ENCODE measurements at regions not wholly inside any gene's neighbourhood (a gene's known extent, or its start where the extent isn't known, plus 50 kb on each side); places are given as distances from the start of the nearest gene placed in this dataset.
"Not testable (repeated sequence)": the region's sequence is repeated elsewhere in the genome, so short reads cannot be mapped to it uniquely, and the experiment has no call there.

- Histone ChIP-seq H3K27ac (ENCODE audit: low read length) (no peak overlapping the region), H3K27me3 (ENCODE audit: insufficient read depth, low read length) (no peaks in the 10 kb centered on the region), H3K36me3 (ENCODE audit: insufficient read depth, low read depth, low read length) (no peaks in the 10 kb centered on the region), H3K4me1 (ENCODE audit: insufficient read depth, low read length) (no peaks in the 10 kb centered on the region), H3K4me3 (ENCODE audit: low read length) (no peak overlapping the region), H3K9ac (ENCODE audit: low read depth, low read length) (no peak overlapping the region), H3K9me3 (ENCODE audit: insufficient read depth, low read depth, low read length) (no peaks in the 10 kb centered on the region)
These were observed 221.4 kb upstream of the PITRM1 start for GRCh38 chr10:3393958-3394357.

- Histone ChIP-seq H3K9me3 (ENCODE audit: insufficient read depth, low read depth, low read length) (no peaks in the 10 kb centered on the region), H3K27ac (ENCODE audit: low read length) (no peak overlapping the region), H3K9ac (ENCODE audit: low read depth, low read length) (no peak overlapping the region), H3K27me3 (ENCODE audit: insufficient read depth, low read length) (no peaks in the 10 kb centered on the region), H3K4me3 (ENCODE audit: low read length) (no peak overlapping the region), H3K4me1 (ENCODE audit: insufficient read depth, low read length) (no peaks in the 10 kb centered on the region), H3K36me3 (ENCODE audit: insufficient read depth, low read depth, low read length) (no peaks in the 10 kb centered on the region)
These were observed 219.1 kb upstream of the PITRM1 start for GRCh38 chr10:3391657-3392056.

DNA sequence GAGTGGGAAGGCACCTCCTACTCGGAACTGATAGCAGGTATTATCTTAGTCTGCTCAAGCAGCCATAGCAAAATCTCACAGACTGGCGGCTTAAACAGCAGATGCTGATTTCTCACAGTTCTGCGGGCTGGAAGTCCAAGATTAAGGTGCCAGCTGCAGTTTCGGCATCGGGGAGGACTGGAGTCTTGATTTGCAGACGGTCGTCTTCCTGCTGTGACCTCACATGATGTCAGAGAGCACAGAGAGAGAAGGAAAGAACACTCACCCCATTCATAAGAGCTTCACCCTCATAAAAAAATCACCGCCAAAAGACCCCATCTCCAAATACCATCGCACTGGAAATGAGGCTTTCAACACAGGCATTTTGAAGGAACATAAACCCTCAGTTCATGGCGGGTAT lies 216.5 kb upstream of the PITRM1 start:
- Histone ChIP-seq H3K9me3 (ENCODE audit: insufficient read depth, low read depth, low read length) (peaks cover 9% of the 10 kb centered on the region; the same call in 1 of the 2 replicates), H3K27me3 (ENCODE audit: insufficient read depth, low read length) (no peaks in the 10 kb centered on the region), H3K4me3 (ENCODE audit: low read length) (no peak overlapping the region), H3K4me1 (ENCODE audit: insufficient read depth, low read length) (no peaks in the 10 kb centered on the region), H3K36me3 (ENCODE audit: insufficient read depth, low read depth, low read length) (no peaks in the 10 kb centered on the region), H3K9ac (ENCODE audit: low read depth, low read length) (no peak overlapping the region), H3K27ac (ENCODE audit: low read length) (no peak overlapping the region)

- Histone ChIP-seq H3K9me3 (ENCODE audit: insufficient read depth, low read depth, low read length) (peaks cover 9% of the 10 kb centered on the region; the same call in 1 of the 2 replicates), H3K4me3 (ENCODE audit: low read length) (no peak overlapping the region), H3K9ac (ENCODE audit: low read depth, low read length) (no peak overlapping the region), H3K36me3 (ENCODE audit: insufficient read depth, low read depth, low read length) (no peaks in the 10 kb centered on the region), H3K4me1 (ENCODE audit: insufficient read depth, low read length) (no peaks in the 10 kb centered on the region), H3K27ac (ENCODE audit: low read length) (no peak overlapping the region), H3K27me3 (ENCODE audit: insufficient read depth, low read length) (no peaks in the 10 kb centered on the region)
These were observed 212.9 kb upstream of the PITRM1 start for GRCh38 chr10:3385487-3385886.

GRCh38 chr10:3382092-3382491 lies 209.5 kb upstream of the PITRM1 start:
- Histone ChIP-seq H3K9ac (ENCODE audit: low read depth, low read length) (no peak overlapping the region), H3K4me1 (ENCODE audit: insufficient read depth, low read length) (no peaks in the 10 kb centered on the region), H3K9me3 (ENCODE audit: insufficient read depth, low read depth, low read length) (peaks cover 9% of the 10 kb centered on the region; the same call in 1 of the 2 replicates), H3K4me3 (ENCODE audit: low read length) (no peak overlapping the region), H3K27me3 (ENCODE audit: insufficient read depth, low read length) (no peaks in the 10 kb centered on the region), H3K36me3 (ENCODE audit: insufficient read depth, low read depth, low read length) (no peaks in the 10 kb centered on the region), H3K27ac (ENCODE audit: low read length) (no peak overlapping the region)

DNA sequence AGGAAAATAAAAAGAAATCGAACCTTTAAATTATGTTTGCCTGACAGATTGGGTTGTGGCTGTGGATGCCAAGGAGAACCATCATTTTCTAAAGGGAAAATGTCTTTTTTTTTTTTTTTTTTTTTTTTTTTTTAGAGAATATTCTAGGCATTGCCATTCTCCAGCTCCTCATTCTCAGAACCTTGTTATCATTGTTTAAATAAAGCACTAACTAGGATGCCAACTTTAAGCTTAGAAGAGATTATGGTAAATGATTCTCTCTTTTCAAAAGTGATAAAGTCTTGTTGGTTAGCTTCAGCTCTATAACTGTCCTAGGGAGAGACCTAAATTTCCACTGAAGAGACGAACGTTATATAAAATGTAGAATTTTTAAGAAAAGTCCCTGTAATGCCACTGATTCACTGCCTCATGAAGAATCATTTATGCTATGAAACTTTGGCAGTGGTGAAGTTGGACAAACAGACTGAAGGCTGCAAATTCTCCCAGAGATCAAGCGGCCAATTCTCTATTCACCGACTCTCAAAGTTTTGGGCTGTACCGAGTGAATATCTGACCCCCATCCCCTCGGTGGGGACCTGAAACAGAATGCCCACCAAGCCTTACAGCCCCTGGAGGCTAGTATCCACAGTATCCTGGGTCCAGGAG lies 207.9 kb upstream of the PITRM1 start:
- Histone ChIP-seq H3K9me3 (ENCODE audit: insufficient read depth, low read depth, low read length) (peaks cover 8% of the 10 kb centered on the region; the same call in 1 of the 2 replicates), H3K4me3 (ENCODE audit: low read length) (no peak overlapping the region), H3K4me1 (ENCODE audit: insufficient read depth, low read length) (no peaks in the 10 kb centered on the region), H3K27ac (ENCODE audit: low read length) (no peak overlapping the region), H3K27me3 (ENCODE audit: insufficient read depth, low read length) (no peaks in the 10 kb centered on the region), H3K9ac (ENCODE audit: low read depth, low read length) (no peak overlapping the region), H3K36me3 (ENCODE audit: insufficient read depth, low read depth, low read length) (no peaks in the 10 kb centered on the region)

GRCh38 chr10:3376631-3377030 lies 204.0 kb upstream of the PITRM1 start:
- Histone ChIP-seq H3K4me3 (ENCODE audit: low read length) (no peak overlapping the region), H3K9me3 (ENCODE audit: insufficient read depth, low read depth, low read length) (no peaks in the 10 kb centered on the region), H3K27me3 (ENCODE audit: insufficient read depth, low read length) (no peaks in the 10 kb centered on the region), H3K4me1 (ENCODE audit: insufficient read depth, low read length) (no peaks in the 10 kb centered on the region), H3K9ac (ENCODE audit: low read depth, low read length) (no peak overlapping the region), H3K27ac (ENCODE audit: low read length) (no peak overlapping the region), H3K36me3 (ENCODE audit: insufficient read depth, low read depth, low read length) (no peaks in the 10 kb centered on the region)

DNA sequence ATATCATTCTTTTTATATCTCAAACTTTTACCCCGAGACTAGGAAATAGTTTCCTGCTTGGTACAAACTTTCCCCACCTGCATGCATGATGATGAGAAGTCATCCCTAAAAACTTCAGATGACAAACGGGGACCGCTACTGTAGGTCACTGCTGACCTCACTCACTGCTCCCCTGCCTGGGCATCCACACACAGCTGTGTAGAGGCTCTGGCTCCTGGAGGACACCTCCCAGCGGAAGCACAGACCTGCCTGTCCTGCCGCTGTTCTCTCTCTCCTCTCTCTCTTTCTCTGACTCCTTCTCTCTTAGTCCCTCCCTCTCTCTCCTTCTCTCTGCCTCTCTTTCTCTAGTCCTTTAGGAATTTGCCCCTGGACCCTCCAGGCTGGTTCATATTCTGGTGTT lies 202.9 kb upstream of the PITRM1 start:
- H3K36me3 ChIP-seq (ENCODE audit: insufficient read depth, low read depth, low read length), result no peaks in the 10 kb centered on the region
- H3K9me3 ChIP-seq (ENCODE audit: insufficient read depth, low read depth, low read length), result no peaks in the 10 kb centered on the region
- no peaks in the 10 kb centered on the region for H3K27me3 ChIP-seq (ENCODE audit: insufficient read depth, low read length)
- no peak overlapping the region for H3K9ac ChIP-seq (ENCODE audit: low read depth, low read length)
- no peak overlapping the region for H3K4me3 ChIP-seq (ENCODE audit: low read length)
- H3K4me1 ChIP-seq (ENCODE audit: insufficient read depth, low read length), result no peaks in the 10 kb centered on the region
- H3K27ac ChIP-seq (ENCODE audit: low read length), result no peak overlapping the region

GRCh38 chr10:3374914-3375313 lies 202.3 kb upstream of the PITRM1 start:
- Histone ChIP-seq H3K9ac (ENCODE audit: low read depth, low read length) (no peak overlapping the region), H3K27ac (ENCODE audit: low read length) (no peak overlapping the region), H3K36me3 (ENCODE audit: insufficient read depth, low read depth, low read length) (no peaks in the 10 kb centered on the region), H3K9me3 (ENCODE audit: insufficient read depth, low read depth, low read length) (no peaks in the 10 kb centered on the region), H3K4me1 (ENCODE audit: insufficient read depth, low read length) (no peaks in the 10 kb centered on the region), H3K4me3 (ENCODE audit: low read length) (no peak overlapping the region), H3K27me3 (ENCODE audit: insufficient read depth, low read length) (no peaks in the 10 kb centered on the region)

DNA sequence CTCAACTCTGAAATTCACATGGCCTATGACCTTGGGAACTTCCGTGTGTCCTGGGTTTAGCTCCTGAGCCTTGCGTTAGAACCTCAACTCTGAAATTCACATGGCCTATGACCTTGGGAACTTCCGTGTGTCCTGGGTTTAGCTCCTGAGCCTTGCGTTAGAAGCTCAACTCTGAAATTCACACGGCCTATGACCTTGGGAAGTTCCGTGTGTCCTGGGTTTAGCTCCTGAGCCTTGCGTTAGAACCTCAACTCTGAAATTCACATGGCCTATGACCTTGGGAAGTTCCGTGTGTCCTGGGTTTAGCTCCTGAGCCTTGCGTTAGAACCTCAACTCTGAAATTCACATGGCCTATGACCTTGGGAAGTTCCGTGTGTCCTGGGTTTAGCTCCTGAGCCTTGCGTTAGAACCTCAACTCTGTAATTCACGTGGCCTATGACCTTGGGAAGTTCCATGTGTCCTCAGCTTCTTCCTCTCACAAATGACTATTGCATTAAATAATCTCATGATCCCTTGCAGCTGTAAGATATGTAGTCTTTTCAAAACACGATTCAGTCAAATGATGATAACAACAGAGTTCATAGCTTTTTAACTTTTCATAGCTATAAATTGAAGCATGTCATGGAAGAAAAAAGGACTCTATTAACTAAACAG lies 200.9 kb upstream of the PITRM1 start:
- not testable (repeated sequence) for H3K36me3 ChIP-seq (ENCODE audit: insufficient read depth, low read depth, low read length); H3K27me3 ChIP-seq (ENCODE audit: insufficient read depth, low read length); H3K4me3 ChIP-seq (ENCODE audit: low read length); H3K27ac ChIP-seq (ENCODE audit: low read length); H3K9me3 ChIP-seq (ENCODE audit: insufficient read depth, low read depth, low read length); H3K9ac ChIP-seq (ENCODE audit: low read depth, low read length); H3K4me1 ChIP-seq (ENCODE audit: insufficient read depth, low read length)

- no peaks in the 10 kb centered on the region for H3K36me3 ChIP-seq (ENCODE audit: insufficient read depth, low read depth, low read length)
- H3K9ac ChIP-seq (ENCODE audit: low read depth, low read length), result no peak overlapping the region
- H3K27ac ChIP-seq (ENCODE audit: low read length), result no peak overlapping the region
- no peak overlapping the region for H3K4me3 ChIP-seq (ENCODE audit: low read length)
- no peaks in the 10 kb centered on the region for H3K9me3 ChIP-seq (ENCODE audit: insufficient read depth, low read depth, low read length)
- H3K27me3 ChIP-seq (ENCODE audit: insufficient read depth, low read length), result no peaks in the 10 kb centered on the region
- no peaks in the 10 kb centered on the region for H3K4me1 ChIP-seq (ENCODE audit: insufficient read depth, low read length)
These were observed 199.7 kb upstream of the PITRM1 start for GRCh38 chr10:3372281-3372680.

GRCh38 chr10:3371624-3372023 lies 199.0 kb upstream of the PITRM1 start:
- H3K4me3 ChIP-seq (ENCODE audit: low read length); H3K27me3 ChIP-seq (ENCODE audit: insufficient read depth, low read length); H3K4me1 ChIP-seq (ENCODE audit: insufficient read depth, low read length); H3K36me3 ChIP-seq (ENCODE audit: insufficient read depth, low read depth, low read length); H3K9ac ChIP-seq (ENCODE audit: low read depth, low read length); H3K27ac ChIP-seq (ENCODE audit: low read length); H3K9me3 ChIP-seq (ENCODE audit: insufficient read depth, low read depth, low read length): not testable (repeated sequence)

All from iPS-20b (cell line).